ENCODE measurements at regions not wholly inside any gene's neighbourhood (a gene's known extent, or its start where the extent isn't known, plus 50 kb on each side); places are given as distances from the start of the nearest gene placed in this dataset.

GRCh38 chr18:43195421-43195820 is 79.9 kb upstream of the RIT2 start:
- 97% methylated on average over 1 of the region's 1 CpG; no CpG with 5 or more reads in 1 of the 2 experiments for WGBS, 2 experiments (ENCODE audit: extremely low coverage in 1 of 2, insufficient coverage in 1 of 2, insufficient read length in 1 of 2, insufficient replicate concordance in 2 of 2, low coverage in 1 of 2, low lambda C conversion rate in 2 of 2, missing lambda C conversion rate in 1 of 2)
- no peak overlapping the region for H3K18ac ChIP-seq (ENCODE audit: extremely low read depth, low read length)
- no peak overlapping the region for H2BK5ac ChIP-seq (ENCODE audit: low read depth, low read length)

More at GRCh38 chr18:43195421-43195820, 79.9 kb upstream of the RIT2 start:
- H3K9ac ChIP-seq (replicated peaks in 1 of 4; ENCODE audit: extremely low read depth in 1 of 4, low read depth in 3 of 4, low read length in 3 of 4) = no peak overlapping the region
- no peak for FAIRE-seq
- no peak overlapping the region for H3K4me3 ChIP-seq (ENCODE audit: extremely low read depth in 1 of 4, insufficient read depth in 2 of 4, low read depth in 3 of 4, low read length in 4 of 4)
- no peaks in the 10 kb centered on the region for H3K23me2 ChIP-seq (ENCODE audit: low read depth, low read length)
- H3K14ac ChIP-seq (ENCODE audit: insufficient read length) = no peak overlapping the region
- ChIA-PET POLR2A (ENCODE audit: partially characterized antibody) (no interaction called here), CTCF (ENCODE audit: partially characterized antibody) (no interaction called here)
- no peak overlapping the region for H3K4ac ChIP-seq (replicated peaks; ENCODE audit: insufficient read length, low read depth, low read length)
- H3K9me3 ChIP-seq (ENCODE audit: insufficient read depth in 2 of 2, low read depth in 1 of 2, low read length in 1 of 2) = no peaks in the 10 kb centered on the region
- no peak overlapping the region for H2AK5ac ChIP-seq (ENCODE audit: low read depth, low read length)
- H4K91ac ChIP-seq (replicated peaks; ENCODE audit: insufficient read length, low read length) = no peak overlapping the region
- no peak overlapping the region for H2BK15ac ChIP-seq (ENCODE audit: low read length)
- no peak overlapping the region for H4K5ac ChIP-seq (ENCODE audit: insufficient read length, low read depth, low read length)
- no peaks in the 10 kb centered on the region for H3K27me3 ChIP-seq (replicated peaks in 1 of 4; ENCODE audit: control insufficient read depth in 3 of 4, extremely low read depth in 1 of 4, insufficient read depth in 3 of 4, low read length in 3 of 4)
- H3K36me3 ChIP-seq (ENCODE audit: control insufficient read depth in 2 of 4, insufficient read depth in 4 of 4, low read length in 3 of 4) = no peaks in the 10 kb centered on the region
- no peak for DNase-seq (ENCODE audit: low read depth in 1 of 2, low spot score in 2 of 2)
- H3K23ac ChIP-seq (ENCODE audit: insufficient read length) = no peak overlapping the region
- no peak overlapping the region for H2AFZ ChIP-seq (ENCODE audit: low read length)
- H2BK120ac ChIP-seq (replicated peaks; ENCODE audit: low read depth, low read length) = no peak overlapping the region
- H3K4me1 ChIP-seq (replicated peaks in 1 of 4; ENCODE audit: control insufficient read depth in 3 of 4, insufficient read depth in 4 of 4, low read length in 3 of 4) = no peaks in the 10 kb centered on the region
- H3K4me2 ChIP-seq (ENCODE audit: insufficient read depth in 1 of 2, low read depth in 2 of 2, low read length in 2 of 2) = no peak overlapping the region
- H2BK12ac ChIP-seq (ENCODE audit: low read depth, low read length) = no peak overlapping the region
- H4K8ac ChIP-seq (ENCODE audit: extremely low read depth, insufficient read depth, low read length) = no peak overlapping the region
- H2BK20ac ChIP-seq (ENCODE audit: low read length) = no peak overlapping the region
- no peaks in the 10 kb centered on the region for H4K20me1 ChIP-seq (replicated peaks in 1 of 2; ENCODE audit: control insufficient read depth in 1 of 2, insufficient read depth in 2 of 2, low read length in 2 of 2)
- H3K79me1 ChIP-seq (ENCODE audit: low read depth, low read length) = no peaks in the 10 kb centered on the region
- no peak overlapping the region for H3K27ac ChIP-seq (ENCODE audit: low read depth, low read length)
- TF ChIP-seq CEBPB (IDR thresholded peaks at IDR 0.05; ENCODE audit: low read depth, low read length) (no peak), SRF (IDR thresholded peaks at IDR 0.05; ENCODE audit: low read depth, low read length) (no peak), SP1 (IDR thresholded peaks at IDR 0.05; ENCODE audit: low read depth, low read length) (no peak), BCL11A (IDR thresholded peaks at IDR 0.05; ENCODE audit: low read depth in 2 of 2, low read length in 2 of 2) (no peak), SIX5 (IDR thresholded peaks at IDR 0.05; ENCODE audit: low read depth, low read length) (no peak)
- no peaks in the 10 kb centered on the region for H3K79me2 ChIP-seq (ENCODE audit: control insufficient read depth in 1 of 2, insufficient read depth in 2 of 2, low read length in 2 of 2)
- H3K56ac ChIP-seq (replicated peaks; ENCODE audit: insufficient read length, low read depth, low read length) = no peak overlapping the region

Data from H1 (cell line).